ENCODE measurements at regions not wholly inside any gene's neighbourhood (a gene's known extent, or its start where the extent isn't known, plus 50 kb on each side); places are given as distances from the start of the nearest gene placed in this dataset.

DNA sequence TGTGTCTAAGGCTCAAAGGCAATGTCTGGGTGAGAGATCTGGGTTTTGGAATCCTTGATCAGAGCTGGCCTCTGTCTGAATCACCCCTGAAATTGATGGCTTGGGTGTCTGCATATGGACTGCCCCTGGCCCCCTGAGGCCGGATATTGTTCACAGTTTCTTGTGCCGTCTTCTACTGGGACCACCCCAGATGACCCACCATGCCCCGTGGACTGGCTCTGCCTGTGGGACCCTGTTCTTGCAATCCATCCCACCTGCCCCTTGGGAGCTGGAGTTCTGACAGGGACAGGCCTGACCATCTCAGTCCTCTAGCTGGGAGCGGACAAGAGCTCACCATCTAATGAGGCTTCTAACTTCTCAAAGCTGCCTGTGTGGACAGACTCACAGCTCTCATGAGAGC lies 119.9 kb downstream of the FAM43A start:
- Mint-ChIP-seq H3K9me3 (ENCODE audit: insufficient read depth) (no peaks in the 10 kb centered on the region), H3K4me1 (peaks cover 6% of the 10 kb centered on the region), H3K27me3 (peaks cover 32% of the 10 kb centered on the region), H3K4me3 (no peak overlapping the region), H3K27ac (no peak overlapping the region)
- Histone ChIP-seq H3K9ac (ENCODE audit: low read length) (no peak overlapping the region), H3K9me3 (ENCODE audit: control extremely low read depth in 1 of 3, control insufficient read depth in 2 of 3, insufficient read depth in 1 of 3, low read length in 2 of 3) (no peaks in the 10 kb centered on the region), H3K27ac (ENCODE audit: low read length in 2 of 2) (no peak overlapping the region), H3K27me3 (replicated peaks in 1 of 4; ENCODE audit: control extremely low read depth in 1 of 4, control insufficient read depth in 3 of 4, insufficient read depth in 4 of 4, low read length in 3 of 4) (peaks cover 0 to 12% (median 0%) of the 10 kb centered on the region in 4 experiments), H3K36me3 (replicated peaks in 1 of 2; ENCODE audit: control extremely low read depth in 1 of 2, control insufficient read depth in 1 of 2, extremely low read depth in 1 of 2, insufficient read depth in 2 of 2, low read length in 1 of 2) (no peaks in the 10 kb centered on the region), H4K20me1 (ENCODE audit: control insufficient read depth, insufficient read depth, low read length, poor library complexity, severe bottlenecking) (no peaks in the 10 kb centered on the region), H3K4me1 (ENCODE audit: control insufficient read depth in 2 of 2, insufficient read depth in 2 of 2, low read length in 2 of 2) (peaks cover 4 to 6% of the 10 kb centered on the region in 2 donors), H3K79me2 (ENCODE audit: control insufficient read depth, insufficient read depth, low read length) (no peaks in the 10 kb centered on the region), H3K4me3 (ENCODE audit: control extremely low read depth in 1 of 5, extremely low read depth in 1 of 5, insufficient read depth in 1 of 5, low read depth in 2 of 5, low read length in 4 of 5) (no peak overlapping the region), H2AFZ (ENCODE audit: insufficient read depth, low read depth, low read length, poor library complexity, severe bottlenecking) (no peak overlapping the region), H3K4me2 (replicated peaks; ENCODE audit: low read depth, low read length, poor library complexity, severe bottlenecking) (no peak overlapping the region)
- CTCF ChIA-PET: interaction anchor here (0.9 kb wide), 1 partner anchor 201 kb away, joined by 3 read pairs; no protein-coding TSS in a partner anchor
- no peak for TF ChIP-seq EZH2 (IDR thresholded peaks at IDR 0.05; ENCODE audit: borderline replicate concordance, insufficient read depth, low read depth, low read length, poor library complexity, severe bottlenecking)
- intact Hi-C loops (cut with micrococcal nuclease): no loop called here
- POLR2A ChIA-PET: interaction anchor here (1.0 kb wide), 1 partner anchor 118 kb away, joined by 3 read pairs; no protein-coding TSS in a partner anchor
- ATAC-seq (ENCODE audit: low read depth) (no peak), DNase-seq (no peak)
- WGBS (ENCODE audit: insufficient coverage): 88% methylated on average over 4 of the region's 4 CpGs

DNA sequence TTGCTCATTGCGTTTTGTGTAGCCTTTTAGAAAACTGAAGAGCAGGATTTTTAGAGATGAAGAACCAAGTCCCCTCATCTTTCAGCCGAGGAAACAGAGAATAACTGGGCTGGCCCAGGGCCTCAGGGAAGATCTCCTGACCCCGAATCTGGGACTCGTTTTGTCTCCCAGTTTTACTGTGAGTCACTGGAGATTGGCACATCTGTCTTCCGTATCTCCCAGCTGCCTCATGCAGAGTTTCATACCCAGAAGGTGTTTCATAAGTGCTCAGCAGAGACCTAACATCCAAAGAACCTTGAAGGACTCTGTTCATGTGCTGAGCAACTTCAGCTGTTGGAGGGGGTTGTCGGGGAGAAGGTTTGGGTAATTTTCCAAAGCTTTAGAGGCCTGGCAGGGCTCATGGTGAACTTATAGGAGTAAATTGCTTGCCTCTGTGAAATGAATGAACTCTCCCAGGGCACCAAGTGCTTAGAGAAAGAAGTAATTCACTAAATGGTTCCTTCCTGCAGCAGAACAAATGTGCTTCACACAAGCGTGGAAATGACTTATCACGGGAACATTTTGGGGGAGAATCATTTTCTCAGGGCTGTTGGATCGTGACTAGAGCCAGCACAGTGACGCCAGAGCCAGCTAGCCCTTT lies 121.4 kb downstream of the FAM43A start:
- TF ChIP-seq, protein P1, sequence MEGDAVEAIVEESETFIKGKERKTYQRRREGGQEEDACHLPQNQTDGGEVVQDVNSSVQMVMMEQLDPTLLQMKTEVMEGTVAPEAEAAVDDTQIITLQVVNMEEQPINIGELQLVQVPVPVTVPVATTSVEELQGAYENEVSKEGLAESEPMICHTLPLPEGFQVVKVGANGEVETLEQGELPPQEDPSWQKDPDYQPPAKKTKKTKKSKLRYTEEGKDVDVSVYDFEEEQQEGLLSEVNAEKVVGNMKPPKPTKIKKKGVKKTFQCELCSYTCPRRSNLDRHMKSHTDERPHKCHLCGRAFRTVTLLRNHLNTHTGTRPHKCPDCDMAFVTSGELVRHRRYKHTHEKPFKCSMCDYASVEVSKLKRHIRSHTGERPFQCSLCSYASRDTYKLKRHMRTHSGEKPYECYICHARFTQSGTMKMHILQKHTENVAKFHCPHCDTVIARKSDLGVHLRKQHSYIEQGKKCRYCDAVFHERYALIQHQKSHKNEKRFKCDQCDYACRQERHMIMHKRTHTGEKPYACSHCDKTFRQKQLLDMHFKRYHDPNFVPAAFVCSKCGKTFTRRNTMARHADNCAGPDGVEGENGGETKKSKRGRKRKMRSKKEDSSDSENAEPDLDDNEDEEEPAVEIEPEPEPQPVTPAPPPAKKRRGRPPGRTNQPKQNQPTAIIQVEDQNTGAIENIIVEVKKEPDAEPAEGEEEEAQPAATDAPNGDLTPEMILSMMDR (IDR thresholded peaks at IDR 0.05): no peak
- TF ChIP-seq EZH2 (IDR thresholded peaks at IDR 0.05; ENCODE audit: borderline replicate concordance, insufficient read depth, low read depth, low read length, poor library complexity, severe bottlenecking): no peak
- Mint-ChIP-seq H3K27ac (no peak overlapping the region), H3K4me3 (no peak overlapping the region), H3K4me1 (peaks cover 18% of the 10 kb centered on the region), H3K27me3 (peaks cover 32% of the 10 kb centered on the region), H3K9me3 (ENCODE audit: insufficient read depth) (no peaks in the 10 kb centered on the region)
- Histone ChIP-seq H3K79me2 (ENCODE audit: control insufficient read depth, insufficient read depth, low read length) (no peaks in the 10 kb centered on the region), H4K20me1 (ENCODE audit: control insufficient read depth, insufficient read depth, low read length, poor library complexity, severe bottlenecking) (no peaks in the 10 kb centered on the region), H3K27me3 (replicated peaks in 1 of 4; ENCODE audit: control extremely low read depth in 1 of 4, control insufficient read depth in 3 of 4, insufficient read depth in 4 of 4, low read length in 3 of 4) (peaks cover 0 to 12% (median 0%) of the 10 kb centered on the region in 4 experiments), H3K4me2 (replicated peaks; ENCODE audit: low read depth, low read length, poor library complexity, severe bottlenecking) (no peak overlapping the region), H3K36me3 (replicated peaks in 1 of 2; ENCODE audit: control extremely low read depth in 1 of 2, control insufficient read depth in 1 of 2, extremely low read depth in 1 of 2, insufficient read depth in 2 of 2, low read length in 1 of 2) (no peaks in the 10 kb centered on the region), H3K4me3 (ENCODE audit: control extremely low read depth in 1 of 5, extremely low read depth in 1 of 5, insufficient read depth in 1 of 5, low read depth in 2 of 5, low read length in 4 of 5) (no peak overlapping the region), H2AFZ (ENCODE audit: insufficient read depth, low read depth, low read length, poor library complexity, severe bottlenecking) (no peak overlapping the region), H3K9me3 (ENCODE audit: control extremely low read depth in 1 of 3, control insufficient read depth in 2 of 3, insufficient read depth in 1 of 3, low read length in 2 of 3) (no peaks in the 10 kb centered on the region), H3K9ac (ENCODE audit: low read length) (no peak overlapping the region), H3K27ac (ENCODE audit: low read length in 2 of 2) (no peak overlapping the region), H3K4me1 (ENCODE audit: control insufficient read depth in 2 of 2, insufficient read depth in 2 of 2, low read length in 2 of 2) (peaks cover 12 to 15% of the 10 kb centered on the region in 2 donors)
- no peak for DNase-seq
- ChIA-PET CTCF (no interaction called here), POLR2A (no interaction called here)
- ATAC-seq (ENCODE audit: low read depth): no peak
- 80% methylated on average over 6 of the region's 10 CpGs for WGBS (ENCODE audit: insufficient coverage)
- intact Hi-C loops (cut with micrococcal nuclease): no loop called here

Measured in B cell (primary cell).